Skin epidermis (tissue), 12 donors: ENCODE measurements at regions not wholly inside any gene's neighbourhood (a gene's known extent, or its start where the extent isn't known, plus 50 kb on each side); places are given as distances from the start of the nearest gene placed in this dataset.

Source experiments
- H3K27ac ChIP-seq, 21 experiments: fragments of 200-600 bp; sonication (generic) in 11 of 21; one replicate each; pipeline ENCODE4 v1.5.0; 2020; ENCODE audit warnings: mild to moderate bottlenecking in 3 of 21, inconsistent platforms in 2 of 21, moderate library complexity in 2 of 21
- H3K4me3 ChIP-seq, 7 experiments: fragments of 200-600 bp; sonication (generic) in 2 of 7; one replicate each; pipeline ENCODE4 v1.5.0; 2020; ENCODE audit warnings: inconsistent platforms in 2 of 7, mild to moderate bottlenecking in 2 of 7, moderate library complexity in 1 of 7

DNA sequence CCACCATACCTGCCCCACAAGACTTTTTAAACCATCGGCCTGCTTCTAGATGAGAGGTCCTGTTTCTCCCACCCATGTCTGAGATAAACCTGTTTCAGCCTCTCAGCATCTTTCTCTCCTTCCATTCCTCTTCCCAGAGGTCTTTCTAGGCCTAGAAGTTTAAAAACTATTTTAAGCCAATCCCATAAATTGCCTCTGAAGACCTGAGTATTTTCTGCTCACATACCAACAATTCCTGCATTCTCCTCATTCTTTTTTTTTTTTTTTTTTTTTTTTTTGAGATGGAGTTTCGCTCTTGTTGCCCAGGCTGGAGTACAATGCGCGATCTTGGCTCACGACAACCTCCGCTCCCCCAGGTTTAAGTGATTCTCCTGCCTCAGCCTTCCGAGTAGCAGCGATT lies 262.9 kb upstream of the AUTS2 start:
- Histone ChIP-seq H3K27ac (peak overlapping the region in 1 of 21 experiments; percentile 12), H3K4me3 (no peak overlapping the region)

GRCh38 chr7:69336976-69337375 lies 261.3 kb upstream of the AUTS2 start:
- Histone ChIP-seq H3K27ac (no peak overlapping the region), H3K4me3 (no peak overlapping the region)

DNA sequence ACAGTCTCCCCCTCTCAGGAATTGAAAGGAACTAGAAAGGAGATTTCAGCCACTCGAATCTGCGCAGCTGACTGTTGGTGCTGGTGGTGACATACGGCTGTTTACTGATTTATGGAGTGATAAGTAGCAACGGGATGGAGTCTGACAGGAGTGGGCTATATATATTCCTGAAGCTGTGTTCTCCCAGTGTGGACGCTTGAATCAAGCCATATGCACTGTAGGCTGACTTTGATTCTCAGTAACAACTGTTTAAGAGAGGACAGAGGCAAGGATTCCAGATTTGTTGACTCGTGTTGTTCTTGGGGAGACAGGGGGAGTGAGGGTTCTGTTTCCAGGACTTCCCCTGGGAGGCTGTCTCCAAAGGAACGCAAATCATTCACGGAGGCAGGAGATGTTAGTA lies 260.1 kb upstream of the AUTS2 start:
- Histone ChIP-seq H3K27ac (no peak overlapping the region), H3K4me3 (no peak overlapping the region)

DNA sequence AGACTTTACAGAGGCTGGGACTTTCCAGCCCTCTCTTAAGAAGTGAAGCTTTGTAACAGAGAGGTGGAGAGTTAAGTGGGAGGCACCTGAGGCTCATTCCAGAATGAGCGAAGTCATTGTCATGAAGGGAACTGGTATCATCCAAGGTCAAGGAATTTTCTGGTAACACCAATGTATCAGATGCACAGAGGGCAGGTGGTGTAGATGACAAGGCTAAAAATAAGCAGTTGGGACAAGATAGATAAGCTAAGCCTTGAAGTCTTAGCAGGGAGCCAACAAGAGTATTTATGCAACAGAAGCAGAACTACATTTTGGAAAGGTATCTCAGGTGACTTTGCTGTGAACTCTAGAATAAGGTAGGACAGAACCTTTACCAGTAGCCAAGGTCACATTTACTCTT lies 257.0 kb upstream of the AUTS2 start:
- Histone ChIP-seq H3K4me3 (no peak overlapping the region), H3K27ac (no peak overlapping the region)

- Histone ChIP-seq H3K4me3 (no peak overlapping the region), H3K27ac (peak overlapping the region in 3 of 21 experiments; percentile 5 to 40 (median 30))
Measured at GRCh38 chr7:69342154-69342884, 256.0 kb upstream of the AUTS2 start.

DNA sequence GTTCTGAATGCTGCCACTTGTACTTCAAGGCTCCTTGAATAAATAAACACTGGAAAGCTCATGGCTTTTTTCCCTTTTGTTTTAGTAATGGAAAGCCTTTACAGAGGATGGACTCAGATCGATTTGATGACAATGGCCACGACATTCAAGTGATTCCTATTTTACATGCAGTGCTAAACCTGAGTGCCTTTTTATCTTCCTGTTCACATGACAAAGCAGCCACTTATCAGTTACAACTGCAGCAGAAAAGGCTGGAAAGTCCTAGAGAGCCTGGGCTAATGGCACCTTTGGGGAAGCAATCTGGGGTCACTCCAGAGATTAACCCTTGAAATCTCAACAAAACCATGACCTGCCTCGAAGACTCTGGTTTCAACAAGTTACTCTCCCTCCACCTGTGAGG lies 249.0 kb upstream of the AUTS2 start:
- Histone ChIP-seq H3K27ac (no peak overlapping the region), H3K4me3 (no peak overlapping the region)

- no peak overlapping the region for H3K27ac ChIP-seq
Measured at GRCh38 chr7:69358163-69358821, 240.0 kb upstream of the AUTS2 start.

GRCh38 chr7:69359003-69359700 lies 239.1 kb upstream of the AUTS2 start:
- H3K27ac ChIP-seq: no peak overlapping the region

More at GRCh38 chr7:69358163-69358821, 240.0 kb upstream of the AUTS2 start:
- H3K4me3 ChIP-seq: no peak overlapping the region

GRCh38 chr7:69360913-69361312 lies 237.4 kb upstream of the AUTS2 start:
- Histone ChIP-seq H3K27ac (no peak overlapping the region), H3K4me3 (no peak overlapping the region)

More at GRCh38 chr7:69359003-69359700, 239.1 kb upstream of the AUTS2 start:
- no peak overlapping the region for H3K4me3 ChIP-seq

- no peak overlapping the region for H3K27ac ChIP-seq
- no peak overlapping the region for H3K4me3 ChIP-seq
Measured at GRCh38 chr7:69363136-69363535, 235.1 kb upstream of the AUTS2 start.

- peak overlapping the region in 7 of 21 experiments; percentile 6 to 63 (median 39) for H3K27ac ChIP-seq
- no peak overlapping the region for H3K4me3 ChIP-seq
Measured at GRCh38 chr7:69364813-69365643, 233.2 kb upstream of the AUTS2 start.

- Histone ChIP-seq H3K4me3 (no peak overlapping the region), H3K27ac (peak overlapping the region in 9 of 21 experiments; percentile 6 to 63 (median 38))
Measured at GRCh38 chr7:69365651-69366192, 232.6 kb upstream of the AUTS2 start.

GRCh38 chr7:69367780-69368179 lies 230.5 kb upstream of the AUTS2 start:
- Histone ChIP-seq H3K4me3 (no peak overlapping the region), H3K27ac (no peak overlapping the region)

DNA sequence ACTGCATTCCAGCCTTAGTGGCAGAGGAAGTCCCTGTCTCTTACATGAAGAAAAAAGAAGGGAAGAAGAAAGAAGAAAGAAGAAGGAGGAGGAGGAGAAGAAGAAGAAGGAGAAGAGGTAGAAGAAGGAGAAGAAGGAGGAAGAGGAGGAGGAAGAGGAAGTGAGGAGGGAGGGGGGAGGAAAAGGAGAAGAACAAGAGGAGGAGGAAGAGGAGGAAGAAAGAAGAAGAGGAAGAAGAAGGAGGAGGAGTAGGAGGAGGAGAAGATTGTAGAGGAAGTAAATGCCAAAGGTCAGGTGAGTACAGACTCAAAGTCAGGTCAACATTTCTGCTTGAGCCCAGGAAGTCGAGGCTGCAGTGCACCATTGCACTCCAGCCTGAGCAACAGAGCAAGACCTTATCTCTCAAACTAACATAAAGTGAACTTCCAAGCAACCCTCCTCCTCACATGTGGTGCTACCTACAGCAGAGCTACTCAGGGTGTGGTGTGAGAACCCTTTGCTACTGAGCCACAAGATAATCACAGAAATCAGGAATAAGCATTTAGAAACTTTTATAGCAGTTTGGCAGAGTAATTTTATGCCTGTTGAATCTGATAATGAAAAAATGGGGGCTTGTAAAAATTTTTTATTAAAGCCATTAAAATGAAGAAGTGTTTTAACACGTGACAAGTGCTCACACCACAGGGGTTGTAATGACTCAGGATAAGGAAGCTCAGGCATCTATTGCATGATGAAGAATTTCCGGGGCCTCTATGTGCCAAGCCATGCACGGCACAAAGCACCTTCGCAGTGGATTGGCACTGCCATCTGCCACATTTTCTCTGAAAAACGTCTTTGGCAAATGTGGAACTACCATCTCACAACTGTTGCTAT lies 224.9 kb upstream of the AUTS2 start:
- Histone ChIP-seq H3K4me3 (no peak overlapping the region), H3K27ac (peak overlapping the region in 2 of 21 experiments; percentile 12 to 13)

DNA sequence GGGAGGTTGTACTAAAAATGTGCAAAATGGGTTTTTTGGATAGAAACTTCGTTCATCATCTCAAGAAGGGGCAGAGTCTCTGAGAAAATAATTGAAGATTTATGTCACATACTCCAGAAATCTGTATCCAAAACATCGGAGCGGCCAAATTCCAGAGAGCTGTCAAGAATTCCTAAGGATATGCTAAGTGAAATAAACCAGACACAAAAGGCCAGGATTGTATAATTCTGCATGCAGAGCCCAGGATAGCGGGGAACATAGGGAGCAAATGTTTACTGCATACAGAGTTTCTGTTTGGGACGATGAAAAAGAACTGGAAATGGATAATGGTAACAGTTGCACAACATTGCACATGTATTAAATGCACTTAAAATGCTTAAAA lies 224.2 kb upstream of the AUTS2 start:
- H3K4me3 ChIP-seq: no peak overlapping the region
- no peak overlapping the region for H3K27ac ChIP-seq

DNA sequence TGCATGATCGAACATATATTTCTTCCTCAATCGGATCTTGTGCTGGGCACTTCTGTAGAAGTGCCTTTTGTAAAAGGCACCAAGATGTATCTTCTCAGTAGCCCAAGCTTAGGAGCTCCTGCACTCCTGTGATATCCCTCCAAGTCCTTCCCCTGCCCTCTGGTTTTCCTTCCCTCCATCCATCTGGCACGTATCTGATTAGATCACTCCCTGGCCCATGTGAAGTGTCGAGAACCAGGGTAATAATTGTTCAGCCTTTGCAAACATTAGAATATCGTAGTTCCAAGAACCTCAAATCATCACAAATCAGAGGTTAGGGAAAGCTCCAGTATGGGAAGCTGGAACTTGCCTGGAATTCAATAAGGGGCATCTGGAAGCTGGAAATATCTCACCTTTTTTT lies 221.1 kb upstream of the AUTS2 start:
- Histone ChIP-seq H3K27ac (no peak overlapping the region), H3K4me3 (no peak overlapping the region)

- no peak overlapping the region for H3K4me3 ChIP-seq
- no peak overlapping the region for H3K27ac ChIP-seq
Measured at GRCh38 chr7:69388452-69389137, 209.7 kb upstream of the AUTS2 start.

DNA sequence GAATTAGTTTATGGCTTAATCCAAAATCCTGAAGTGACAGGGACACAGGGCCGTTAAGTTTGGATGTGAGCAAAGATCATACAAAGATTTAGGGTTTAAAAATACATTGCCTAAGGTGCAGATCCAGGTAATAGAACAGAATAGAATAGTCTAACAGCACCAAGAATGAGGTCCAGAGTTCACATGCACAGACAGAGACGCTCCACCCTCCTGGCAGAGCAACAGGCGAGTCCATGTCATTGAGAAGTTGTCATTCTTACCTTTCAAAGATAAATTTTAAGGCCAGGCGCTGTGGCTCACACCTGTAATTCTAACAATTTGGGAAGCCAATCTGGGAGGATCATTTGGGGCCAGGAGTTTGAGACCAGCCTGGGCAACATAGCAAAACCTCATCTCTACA lies 209.1 kb upstream of the AUTS2 start:
- H3K4me3 ChIP-seq: no peak overlapping the region
- H3K27ac ChIP-seq: no peak overlapping the region
